Fibroblast of the conjunctiva (primary cell): ENCODE measurements at regions not wholly inside any gene's neighbourhood (a gene's known extent, or its start where the extent isn't known, plus 50 kb on each side); places are given as distances from the start of the nearest gene placed in this dataset.
A peak's percentile ranks its signal among the peaks of the same experiment; 100 is the strongest.

Experiments
- DNase-seq: peaks from one replicate; pipeline ENCODE4 v3.0.0-alpha.2; 2010; ENCODE audit warnings: low read depth

GRCh38 chr2:16615687-16616615 lies 49.7 kb downstream of the CYRIA start:
- DNase-seq = no peak

- DNase-seq = no peak
Measured at GRCh38 chr2:16615246-16615645, 50.4 kb downstream of the CYRIA start.

GRCh38 chr2:16614314-16614860 lies 51.2 kb downstream of the CYRIA start:
- DNase-seq = no peak

- no peak for DNase-seq
Measured at GRCh38 chr2:16613539-16614011, 52.1 kb downstream of the CYRIA start.

- no peak for DNase-seq
Measured at GRCh38 chr2:16612490-16612889, 53.1 kb downstream of the CYRIA start.

- DNase-seq = no peak
Measured at GRCh38 chr2:16609786-16610185, 55.8 kb downstream of the CYRIA start.

GRCh38 chr2:16608661-16609643 lies 56.7 kb downstream of the CYRIA start:
- peak; percentile 44 for DNase-seq

- DNase-seq = no peak
Measured at GRCh38 chr2:16607301-16607700, 58.3 kb downstream of the CYRIA start.

- DNase-seq = no peak
Measured at GRCh38 chr2:16604236-16604635, 61.4 kb downstream of the CYRIA start.

- DNase-seq = no peak
Measured at GRCh38 chr2:16591370-16591933, 74.2 kb downstream of the CYRIA start.

GRCh38 chr2:16589465-16589864 lies 76.2 kb downstream of the CYRIA start:
- no peak for DNase-seq

- DNase-seq = no peak
Measured at GRCh38 chr2:16588565-16588964, 77.1 kb downstream of the CYRIA start.

- no peak for DNase-seq
Measured at GRCh38 chr2:16587601-16588000, 78.0 kb downstream of the CYRIA start.

- no peak for DNase-seq
Measured at GRCh38 chr2:16584824-16585540, 80.7 kb downstream of the CYRIA start.

GRCh38 chr2:16584084-16584483 lies 81.5 kb downstream of the CYRIA start:
- no peak for DNase-seq

GRCh38 chr2:16581241-16581640 lies 84.4 kb downstream of the CYRIA start:
- DNase-seq = no peak

- DNase-seq = no peak
Measured at GRCh38 chr2:16578081-16578480, 87.6 kb downstream of the CYRIA start.

GRCh38 chr2:16570516-16570915 lies 95.1 kb downstream of the CYRIA start:
- DNase-seq = no peak

- DNase-seq = no peak
Measured at GRCh38 chr2:16568998-16569784, 96.4 kb downstream of the CYRIA start.

GRCh38 chr2:16566701-16567100 lies 98.9 kb downstream of the CYRIA start:
- DNase-seq = no peak
